Breast epithelium (tissue), 4 donors: ENCODE measurements at regions not wholly inside any gene's neighbourhood (a gene's known extent, or its start where the extent isn't known, plus 50 kb on each side); places are given as distances from the start of the nearest gene placed in this dataset.

ENCODE experiments used
- DNase-seq, 2 donors: peaks; one replicate each; pipeline ENCODE4 v3.0.0-alpha.2; 2019; ENCODE audit warnings: low spot score in 2 of 2
- H3K27ac ChIP-seq, 2 donors: fragments of 200-600 bp; sonication (generic) in 1 of 2; one replicate each; pipeline ENCODE4 v1.5.1; 2016 to 2019; ENCODE audit warnings: mild to moderate bottlenecking in 1 of 2
- H3K27me3 ChIP-seq, 2 donors: fragments of 200-600 bp; sonication (generic) in 1 of 2; one replicate each; pipeline versions ENCODE4 v1.5.1 to v1.6.0; 2017 to 2019; ENCODE audit warnings: control low read depth in 1 of 2, mild to moderate bottlenecking in 1 of 2
- H3K36me3 ChIP-seq: fragments of 200-600 bp; one replicate; pipeline ENCODE4 v1.5.1; 2019
- H3K4me1 ChIP-seq, 2 donors: fragments of 200-600 bp; sonication (generic); one replicate each; pipeline ENCODE4 v1.5.1; 2016 to 2019; ENCODE audit warnings: control low read depth in 1 of 2
- H3K4me3 ChIP-seq, 3 donors: fragments of 200-600 bp; sonication (generic); 1 replicate in 2 of 3; 2 replicates in 1 of 3; pipeline ENCODE4 v1.5.1; 2016 to 2019; ENCODE audit warnings: mild to moderate bottlenecking in 3 of 3, moderate library complexity in 2 of 3
- H3K9me3 ChIP-seq, 2 donors: fragments of 200-600 bp; sonication (generic) in 1 of 2; one replicate each; pipeline ENCODE4 v1.5.1; 2016 to 2019; ENCODE audit warnings: control low read depth in 1 of 2
- CTCF ChIP-seq, 3 donors: fragments of 450-650 bp; IDR thresholded peaks; one replicate each; pipeline ENCODE4 v1.5.1; 2016 to 2017; ENCODE audit warnings: antibody characterized with exemption in 3 of 3, mild to moderate bottlenecking in 3 of 3, moderate library complexity in 3 of 3
- POLR2A ChIP-seq: fragments of 450-650 bp; IDR thresholded peaks from one replicate; pipeline ENCODE4 v1.6.1; 2016; ENCODE audit warnings: antibody characterized with exemption, mild to moderate bottlenecking, moderate library complexity
- POLR2AphosphoS5 ChIP-seq, 3 donors: sonication (generic); formaldehyde crosslinking; IDR thresholded peaks; one replicate each; pipeline ENCODE4 v1.6.1; 2017; ENCODE audit warnings: antibody characterized with exemption in 3 of 3
- intact Hi-C: fragments of 100-400 bp; cut with DNase I; formaldehyde crosslinking; loops from one replicate; pipeline ENCODE4 v1.15.1; 2023; ENCODE audit warnings: low total_unique reads

GRCh38 chr10:8615118-8615517, 560.6 kb downstream of the GATA3 start:
- no peak overlapping the region for H3K4me3 ChIP-seq
- no peak for TF ChIP-seq POLR2AphosphoS5 (IDR thresholded peaks at IDR 0.05)
- no peak for TF ChIP-seq CTCF (IDR thresholded peaks at IDR 0.05)
- TF ChIP-seq POLR2A = no peak
- no peaks in the 10 kb centered on the region for H3K9me3 ChIP-seq
- no peak for DNase-seq
- no peaks in the 10 kb centered on the region for H3K4me1 ChIP-seq
- H3K27me3 ChIP-seq = no peaks in the 10 kb centered on the region
- intact Hi-C loops = no loop called here
- no peaks in the 10 kb centered on the region for H3K36me3 ChIP-seq
- H3K27ac ChIP-seq = no peak overlapping the region

GRCh38 chr10:8616166-8616565, 561.7 kb downstream of the GATA3 start:
- TF ChIP-seq POLR2AphosphoS5 (IDR thresholded peaks at IDR 0.05) (no peak), CTCF (IDR thresholded peaks at IDR 0.05) (no peak)
- Histone ChIP-seq H3K27me3 (no peaks in the 10 kb centered on the region), H3K27ac (peak overlapping the region in 1 of 2 donors; percentile 52), H3K9me3 (no peaks in the 10 kb centered on the region), H3K4me3 (no peak overlapping the region), H3K4me1 (no peaks in the 10 kb centered on the region), H3K36me3 (no peaks in the 10 kb centered on the region)
- intact Hi-C loops = no loop called here
- no peak for DNase-seq

DNA sequence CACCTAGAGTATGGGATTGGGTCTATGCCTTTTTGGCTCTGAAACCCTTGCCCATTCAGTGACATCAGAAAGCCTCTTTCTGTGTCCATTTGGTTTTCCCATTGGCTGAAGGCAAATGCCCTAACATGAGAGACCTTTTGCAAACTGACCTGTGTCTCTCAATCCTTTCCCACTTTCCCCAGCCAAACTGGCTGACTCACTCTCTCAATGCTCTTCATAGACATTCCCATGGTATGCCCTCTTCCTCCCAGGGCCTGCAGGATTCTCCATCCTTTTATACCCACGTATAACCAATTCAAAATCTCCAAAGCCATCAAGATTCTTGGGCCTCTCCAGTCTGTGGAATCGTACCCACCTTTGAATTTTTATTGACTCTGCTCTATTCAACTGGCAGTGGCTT, 563.3 kb downstream of the GATA3 start:
- DNase-seq = no peak
- Histone ChIP-seq H3K36me3 (no peaks in the 10 kb centered on the region), H3K27me3 (no peaks in the 10 kb centered on the region), H3K4me3 (no peak overlapping the region), H3K9me3 (no peaks in the 10 kb centered on the region), H3K4me1 (no peaks in the 10 kb centered on the region), H3K27ac (no peak overlapping the region)
- intact Hi-C loops = no loop called here
- TF ChIP-seq POLR2AphosphoS5 (IDR thresholded peaks at IDR 0.05) = no peak

- Histone ChIP-seq H3K27ac (no peak overlapping the region), H3K9me3 (no peaks in the 10 kb centered on the region), H3K36me3 (no peaks in the 10 kb centered on the region), H3K4me1 (no peaks in the 10 kb centered on the region), H3K27me3 (no peaks in the 10 kb centered on the region), H3K4me3 (no peak overlapping the region)
- TF ChIP-seq POLR2A (no peak), CTCF (IDR thresholded peaks at IDR 0.05) (no peak), POLR2AphosphoS5 (IDR thresholded peaks at IDR 0.05) (no peak)
- intact Hi-C loops = no loop called here
- DNase-seq = no peak
Observed at GRCh38 chr10:8618834-8619233, 564.3 kb downstream of the GATA3 start.

- Histone ChIP-seq H3K4me1 (no peaks in the 10 kb centered on the region), H3K4me3 (no peak overlapping the region), H3K27ac (no peak overlapping the region), H3K9me3 (no peaks in the 10 kb centered on the region), H3K27me3 (no peaks in the 10 kb centered on the region), H3K36me3 (no peaks in the 10 kb centered on the region)
- intact Hi-C loops = no loop called here
- TF ChIP-seq POLR2A (no peak), POLR2AphosphoS5 (IDR thresholded peaks at IDR 0.05) (no peak), CTCF (IDR thresholded peaks at IDR 0.05) (no peak)
- DNase-seq = peak; percentile 48 to 67
Observed at GRCh38 chr10:8628351-8628750, 573.9 kb downstream of the GATA3 start.

DNA sequence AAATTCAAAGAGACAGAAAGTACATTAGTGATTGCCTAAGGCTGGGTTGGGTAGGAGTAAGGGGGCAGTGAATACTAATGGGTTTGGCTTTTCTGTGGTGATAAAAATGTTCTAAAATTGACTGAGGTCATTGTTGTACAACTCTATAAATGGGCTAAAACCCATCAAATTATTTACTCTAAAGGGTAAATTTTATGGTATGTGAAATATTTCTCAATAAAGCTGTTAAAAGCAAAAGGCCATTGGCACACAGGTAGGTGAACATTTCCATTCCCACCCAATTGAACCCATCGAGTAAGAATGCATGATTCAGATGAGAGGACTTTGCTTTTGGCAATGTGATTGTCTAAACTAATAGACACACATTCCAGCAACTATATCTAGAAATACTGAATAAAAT, 579.4 kb downstream of the GATA3 start:
- Histone ChIP-seq H3K27ac (no peak overlapping the region), H3K27me3 (no peaks in the 10 kb centered on the region), H3K9me3 (no peaks in the 10 kb centered on the region), H3K4me1 (no peaks in the 10 kb centered on the region), H3K4me3 (no peak overlapping the region), H3K36me3 (no peaks in the 10 kb centered on the region)
- no peak for DNase-seq
- intact Hi-C loops = no loop called here
- no peak for TF ChIP-seq POLR2A
- TF ChIP-seq POLR2AphosphoS5 (IDR thresholded peaks at IDR 0.05) = no peak
- TF ChIP-seq CTCF (IDR thresholded peaks at IDR 0.05) = no peak
